ENCODE measurements at regions not wholly inside any gene's neighbourhood (a gene's known extent, or its start where the extent isn't known, plus 50 kb on each side); places are given as distances from the start of the nearest gene placed in this dataset.
"Not testable (repeated sequence)": the region's sequence is repeated elsewhere in the genome, so short reads cannot be mapped to it uniquely, and the experiment has no call there.

GRCh38 chr13:73672492-73672891 lies 461.7 kb downstream of the KLF12 start:
- Mint-ChIP-seq H3K27ac (no peak overlapping the region), H3K4me1 (ENCODE audit: low read depth) (no peaks in the 10 kb centered on the region), H3K36me3 (ENCODE audit: low read depth) (no peaks in the 10 kb centered on the region), H3K4me3 (no peak overlapping the region), H3K27me3 (ENCODE audit: low read depth) (peaks cover 10% of the 10 kb centered on the region), H3K9me3 (no peaks in the 10 kb centered on the region)

GRCh38 chr13:73671732-73672131 lies 462.5 kb downstream of the KLF12 start:
- no peak overlapping the region for H3K27ac Mint-ChIP-seq
- no peaks in the 10 kb centered on the region for H3K36me3 Mint-ChIP-seq (ENCODE audit: low read depth)
- no peaks in the 10 kb centered on the region for H3K4me1 Mint-ChIP-seq (ENCODE audit: low read depth)
- peaks cover 12% of the 10 kb centered on the region for H3K27me3 Mint-ChIP-seq (ENCODE audit: low read depth)
- H3K9me3 Mint-ChIP-seq = no peaks in the 10 kb centered on the region
- no peak overlapping the region for H3K4me3 Mint-ChIP-seq

DNA sequence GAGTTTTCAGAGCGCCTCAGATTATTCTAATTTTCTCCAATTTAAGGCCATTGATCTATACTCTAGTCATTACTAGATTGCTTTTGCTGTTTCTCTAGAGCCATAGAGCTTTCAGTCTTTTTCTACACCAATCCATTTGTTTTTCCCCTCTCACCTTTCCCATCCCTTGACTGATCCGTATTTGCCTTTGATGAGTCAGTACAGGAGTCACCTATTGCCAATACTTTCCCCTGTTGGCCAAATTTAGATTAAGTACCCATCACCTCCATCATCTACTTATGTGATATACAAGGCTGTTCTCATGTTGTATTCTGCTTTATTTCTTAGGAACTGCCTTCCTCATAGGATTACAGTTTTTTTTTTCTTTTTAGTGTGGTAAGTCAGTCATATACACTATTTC lies 463.2 kb downstream of the KLF12 start:
- no peak overlapping the region for H3K4me3 Mint-ChIP-seq
- no peaks in the 10 kb centered on the region for H3K36me3 Mint-ChIP-seq (ENCODE audit: low read depth)
- no peak overlapping the region for H3K27ac Mint-ChIP-seq
- H3K27me3 Mint-ChIP-seq (ENCODE audit: low read depth) = peaks cover 12% of the 10 kb centered on the region
- no peaks in the 10 kb centered on the region for H3K9me3 Mint-ChIP-seq
- no peaks in the 10 kb centered on the region for H3K4me1 Mint-ChIP-seq (ENCODE audit: low read depth)

DNA sequence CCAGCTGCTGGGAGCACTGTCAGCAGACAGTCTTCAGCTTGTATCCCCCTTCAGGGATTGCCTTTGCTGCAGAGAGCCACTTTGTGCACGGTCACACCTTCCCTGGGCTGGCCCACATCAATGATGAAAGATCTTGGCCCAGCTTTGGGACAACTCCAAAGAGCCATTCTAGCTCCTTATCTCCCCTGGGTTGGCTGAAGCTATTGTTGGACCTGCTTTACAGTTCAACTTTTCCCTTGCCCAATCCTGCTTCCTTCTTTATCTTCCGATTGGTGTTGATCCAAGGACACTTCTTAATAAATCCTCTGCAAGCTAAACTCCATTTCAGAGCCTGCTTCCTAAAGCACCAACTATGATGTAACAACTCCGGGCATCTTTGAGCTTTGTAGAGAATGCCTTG lies 466.4 kb downstream of the KLF12 start:
- H3K9me3 Mint-ChIP-seq = peaks cover under 1% of the 10 kb centered on the region
- H3K27ac Mint-ChIP-seq = no peak overlapping the region
- no peaks in the 10 kb centered on the region for H3K36me3 Mint-ChIP-seq (ENCODE audit: low read depth)
- peaks cover under 1% of the 10 kb centered on the region for H3K4me1 Mint-ChIP-seq (ENCODE audit: low read depth)
- H3K4me3 Mint-ChIP-seq = no peak overlapping the region
- peaks cover 12% of the 10 kb centered on the region for H3K27me3 Mint-ChIP-seq (ENCODE audit: low read depth)

- no peaks in the 10 kb centered on the region for H3K36me3 Mint-ChIP-seq (ENCODE audit: low read depth)
- peaks cover 5% of the 10 kb centered on the region for H3K4me1 Mint-ChIP-seq (ENCODE audit: low read depth)
- no peak overlapping the region for H3K27ac Mint-ChIP-seq
- H3K27me3 Mint-ChIP-seq (ENCODE audit: low read depth) = peaks cover 12% of the 10 kb centered on the region
- H3K4me3 Mint-ChIP-seq = no peak overlapping the region
- H3K9me3 Mint-ChIP-seq = peaks cover 4% of the 10 kb centered on the region
Observed at GRCh38 chr13:73665261-73665660, 468.9 kb downstream of the KLF12 start.

DNA sequence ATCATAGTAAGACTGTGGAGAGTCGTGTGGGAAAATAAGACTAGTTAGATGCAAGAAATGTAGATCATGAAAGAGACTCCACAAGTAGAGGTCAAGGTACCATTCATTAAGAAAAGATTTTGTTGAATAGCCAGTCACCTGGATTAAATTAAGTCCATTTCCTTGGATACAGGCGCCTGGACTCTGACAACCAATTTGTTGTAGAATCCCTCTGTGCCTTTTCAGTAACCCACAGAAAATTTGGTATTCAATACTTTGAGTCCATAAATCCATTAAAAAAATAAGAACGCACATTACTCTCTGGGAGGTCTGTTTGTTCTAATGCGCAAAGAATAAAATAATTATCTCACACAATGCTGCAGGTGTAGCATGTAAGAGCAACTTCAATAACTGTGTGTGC lies 469.4 kb downstream of the KLF12 start:
- no peaks in the 10 kb centered on the region for H3K36me3 Mint-ChIP-seq (ENCODE audit: low read depth)
- H3K4me3 Mint-ChIP-seq = no peak overlapping the region
- no peak overlapping the region for H3K27ac Mint-ChIP-seq
- H3K9me3 Mint-ChIP-seq = peaks cover 4% of the 10 kb centered on the region
- peaks cover 12% of the 10 kb centered on the region for H3K27me3 Mint-ChIP-seq (ENCODE audit: low read depth)
- peaks cover 5% of the 10 kb centered on the region for H3K4me1 Mint-ChIP-seq (ENCODE audit: low read depth)

- peaks cover 4% of the 10 kb centered on the region for H3K9me3 Mint-ChIP-seq
- peaks cover 5% of the 10 kb centered on the region for H3K4me1 Mint-ChIP-seq (ENCODE audit: low read depth)
- H3K4me3 Mint-ChIP-seq = no peak overlapping the region
- H3K27ac Mint-ChIP-seq = no peak overlapping the region
- no peaks in the 10 kb centered on the region for H3K36me3 Mint-ChIP-seq (ENCODE audit: low read depth)
- H3K27me3 Mint-ChIP-seq (ENCODE audit: low read depth) = peaks cover 6% of the 10 kb centered on the region
Observed at GRCh38 chr13:73662833-73663232, 471.4 kb downstream of the KLF12 start.

DNA sequence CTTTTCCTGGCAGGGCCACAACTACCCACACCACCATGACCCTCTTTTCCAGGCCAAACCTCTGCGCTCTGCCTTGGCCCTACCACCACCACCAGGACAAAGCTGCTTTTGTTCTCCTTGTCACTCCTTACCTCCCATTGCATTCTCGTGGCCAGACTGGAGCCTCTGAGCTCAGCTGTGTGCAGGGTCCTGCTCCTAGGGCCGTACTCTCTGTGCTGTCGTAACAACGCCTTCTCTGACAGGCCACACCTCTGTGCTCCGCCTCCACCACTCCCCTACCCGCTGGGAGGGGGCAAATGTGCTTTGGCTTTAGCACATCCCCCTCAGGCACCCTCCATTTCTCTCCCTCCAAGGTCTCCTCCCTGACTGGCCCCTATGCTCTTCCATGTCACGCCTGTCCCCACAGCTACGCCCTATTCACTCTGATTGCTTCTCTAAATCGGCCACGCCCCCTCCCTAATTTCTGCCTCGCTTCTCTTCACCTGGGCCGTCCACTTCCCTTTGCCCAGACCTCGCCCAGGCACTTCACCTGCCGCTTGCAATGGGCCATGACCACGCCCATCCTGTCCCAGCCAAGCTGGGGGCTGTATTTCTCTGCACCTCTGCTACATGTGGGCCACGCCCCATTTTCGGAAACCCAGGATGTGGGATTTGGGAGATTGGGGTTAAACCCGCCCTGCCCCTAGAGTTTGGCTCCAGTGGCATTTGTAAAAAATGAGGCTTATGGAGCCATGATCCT lies 472.3 kb downstream of the KLF12 start:
- Mint-ChIP-seq H3K36me3 (ENCODE audit: low read depth) (no peaks in the 10 kb centered on the region), H3K4me1 (ENCODE audit: low read depth) (peaks cover 5% of the 10 kb centered on the region), H3K27ac (no peak overlapping the region), H3K9me3 (peaks cover 4% of the 10 kb centered on the region), H3K27me3 (ENCODE audit: low read depth) (no peaks in the 10 kb centered on the region), H3K4me3 (no peak overlapping the region)

DNA sequence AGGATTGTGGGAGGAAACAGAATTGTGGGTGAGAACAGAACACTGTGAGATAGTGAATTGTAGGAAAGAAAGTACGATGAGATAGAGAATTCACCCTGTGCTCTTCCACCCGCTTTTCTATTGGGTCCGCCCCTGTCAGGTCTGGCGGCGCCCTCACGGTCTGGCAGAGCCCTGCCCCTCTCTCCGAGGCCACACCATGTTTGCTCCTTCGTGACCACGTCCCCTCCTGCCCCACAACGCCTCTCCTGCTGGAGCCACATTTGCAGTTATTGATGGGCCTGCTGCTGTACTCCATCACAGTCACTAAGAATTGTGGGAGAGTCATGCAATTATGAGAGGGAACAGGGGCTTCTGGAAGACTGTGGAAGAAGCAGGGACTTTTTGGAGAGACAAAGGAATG lies 473.1 kb downstream of the KLF12 start:
- Mint-ChIP-seq H3K4me3 (no peak overlapping the region), H3K9me3 (peaks cover 4% of the 10 kb centered on the region), H3K36me3 (ENCODE audit: low read depth) (no peaks in the 10 kb centered on the region), H3K27me3 (ENCODE audit: low read depth) (no peaks in the 10 kb centered on the region), H3K27ac (no peak overlapping the region), H3K4me1 (ENCODE audit: low read depth) (peaks cover 5% of the 10 kb centered on the region)

GRCh38 chr13:73658639-73659038 lies 475.6 kb downstream of the KLF12 start:
- no peaks in the 10 kb centered on the region for H3K36me3 Mint-ChIP-seq (ENCODE audit: low read depth)
- no peaks in the 10 kb centered on the region for H3K27me3 Mint-ChIP-seq (ENCODE audit: low read depth)
- H3K4me3 Mint-ChIP-seq = no peak overlapping the region
- no peak overlapping the region for H3K27ac Mint-ChIP-seq
- peaks cover 5% of the 10 kb centered on the region for H3K4me1 Mint-ChIP-seq (ENCODE audit: low read depth)
- H3K9me3 Mint-ChIP-seq = peaks cover 4% of the 10 kb centered on the region

DNA sequence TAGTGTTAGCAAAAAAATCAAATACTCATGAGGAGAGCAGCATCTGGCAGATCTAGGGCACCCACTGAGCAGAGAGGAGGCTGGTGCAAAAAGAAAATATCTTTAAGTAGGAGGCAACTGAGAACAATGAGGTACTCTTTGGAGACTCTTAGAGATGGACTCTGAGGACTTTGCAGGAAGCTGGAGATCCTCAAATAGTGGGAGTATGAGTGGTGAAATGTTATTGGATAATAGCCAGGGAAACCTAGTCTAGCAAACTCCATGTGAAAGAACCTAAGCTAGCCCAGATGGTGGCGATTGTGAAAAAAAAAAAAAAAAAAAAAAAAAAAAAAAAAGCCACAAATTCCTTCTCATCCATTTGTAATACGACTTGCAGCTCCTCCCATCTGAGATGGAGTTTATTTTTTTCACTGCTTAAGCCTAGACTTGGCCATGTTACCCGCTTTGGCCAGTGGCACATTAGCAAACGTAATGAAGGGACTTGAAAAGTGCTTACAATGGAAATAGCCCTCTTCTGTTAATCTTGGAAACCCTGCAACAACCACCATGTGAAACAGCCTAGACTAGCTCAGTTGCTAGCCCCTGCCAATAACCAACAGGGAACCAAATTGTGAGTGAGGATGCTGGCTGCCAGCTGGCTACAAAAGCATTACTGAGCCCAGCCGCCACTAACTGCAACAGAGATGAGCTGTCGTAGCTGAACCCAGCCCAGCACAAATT lies 476.2 kb downstream of the KLF12 start:
- H3K9me3 Mint-ChIP-seq = peaks cover 4% of the 10 kb centered on the region
- H3K36me3 Mint-ChIP-seq (ENCODE audit: low read depth) = no peaks in the 10 kb centered on the region
- H3K4me1 Mint-ChIP-seq (ENCODE audit: low read depth) = peaks cover 5% of the 10 kb centered on the region
- no peak overlapping the region for H3K27ac Mint-ChIP-seq
- H3K4me3 Mint-ChIP-seq = no peak overlapping the region
- no peaks in the 10 kb centered on the region for H3K27me3 Mint-ChIP-seq (ENCODE audit: low read depth)

DNA sequence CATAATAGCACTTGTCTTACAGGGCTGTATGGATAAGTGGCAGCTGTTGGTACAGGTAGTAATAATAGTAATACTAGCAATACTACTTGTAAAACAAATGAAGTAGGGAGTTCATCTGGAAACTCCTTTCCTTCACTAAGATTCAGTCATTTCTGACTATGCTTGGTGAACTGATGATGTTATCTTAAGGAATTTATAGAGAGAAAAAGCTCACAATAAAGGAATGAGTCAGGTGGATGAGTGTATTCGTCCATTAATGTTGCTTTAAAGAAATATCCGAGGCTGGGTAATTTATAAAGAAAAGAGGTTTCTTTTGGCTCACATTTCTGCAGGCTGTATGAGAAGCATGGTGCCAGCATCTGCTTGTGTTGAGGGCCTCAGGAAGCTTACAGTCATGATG lies 477.3 kb downstream of the KLF12 start:
- no peaks in the 10 kb centered on the region for H3K4me1 Mint-ChIP-seq (ENCODE audit: low read depth)

GRCh38 chr13:73653688-73654087 lies 480.5 kb downstream of the KLF12 start:
- no peaks in the 10 kb centered on the region for H3K27me3 Mint-ChIP-seq (ENCODE audit: low read depth)
- no peak overlapping the region for H3K27ac Mint-ChIP-seq
- no peaks in the 10 kb centered on the region for H3K36me3 Mint-ChIP-seq (ENCODE audit: low read depth)
- no peaks in the 10 kb centered on the region for H3K4me1 Mint-ChIP-seq (ENCODE audit: low read depth)
- H3K4me3 Mint-ChIP-seq = no peak overlapping the region
- peaks cover 8% of the 10 kb centered on the region for H3K9me3 Mint-ChIP-seq

More for the DNA sequence above, 477.3 kb downstream of the KLF12 start:
- H3K27ac Mint-ChIP-seq = no peak overlapping the region
- no peak overlapping the region for H3K4me3 Mint-ChIP-seq
- H3K9me3 Mint-ChIP-seq = peaks cover under 1% of the 10 kb centered on the region
- no peaks in the 10 kb centered on the region for H3K27me3 Mint-ChIP-seq (ENCODE audit: low read depth)
- no peaks in the 10 kb centered on the region for H3K36me3 Mint-ChIP-seq (ENCODE audit: low read depth)

DNA sequence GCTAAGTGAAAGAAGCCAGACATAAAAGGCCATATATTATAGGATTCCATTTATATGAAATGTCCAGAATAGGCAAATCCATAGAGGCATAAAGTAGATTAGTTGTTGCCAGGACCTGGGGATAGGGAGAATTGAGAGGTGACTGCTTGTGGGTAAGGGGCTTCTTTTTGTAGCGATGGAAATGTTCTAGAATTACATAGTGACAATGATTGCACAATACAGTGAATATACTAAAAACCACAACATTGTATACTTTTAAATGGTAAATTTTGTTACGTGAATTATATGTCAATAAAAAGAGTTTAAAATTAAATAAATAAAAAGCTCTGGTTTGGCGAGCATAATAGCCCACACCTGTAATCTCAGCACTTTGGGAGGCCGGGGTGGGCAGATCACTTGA lies 486.8 kb downstream of the KLF12 start:
- H3K4me1 Mint-ChIP-seq (ENCODE audit: low read depth) = no peaks in the 10 kb centered on the region
- H3K4me3 Mint-ChIP-seq = no peak overlapping the region
- H3K9me3 Mint-ChIP-seq = peaks cover 15% of the 10 kb centered on the region
- H3K27ac Mint-ChIP-seq = no peak overlapping the region
- no peaks in the 10 kb centered on the region for H3K27me3 Mint-ChIP-seq (ENCODE audit: low read depth)
- no peaks in the 10 kb centered on the region for H3K36me3 Mint-ChIP-seq (ENCODE audit: low read depth)

DNA sequence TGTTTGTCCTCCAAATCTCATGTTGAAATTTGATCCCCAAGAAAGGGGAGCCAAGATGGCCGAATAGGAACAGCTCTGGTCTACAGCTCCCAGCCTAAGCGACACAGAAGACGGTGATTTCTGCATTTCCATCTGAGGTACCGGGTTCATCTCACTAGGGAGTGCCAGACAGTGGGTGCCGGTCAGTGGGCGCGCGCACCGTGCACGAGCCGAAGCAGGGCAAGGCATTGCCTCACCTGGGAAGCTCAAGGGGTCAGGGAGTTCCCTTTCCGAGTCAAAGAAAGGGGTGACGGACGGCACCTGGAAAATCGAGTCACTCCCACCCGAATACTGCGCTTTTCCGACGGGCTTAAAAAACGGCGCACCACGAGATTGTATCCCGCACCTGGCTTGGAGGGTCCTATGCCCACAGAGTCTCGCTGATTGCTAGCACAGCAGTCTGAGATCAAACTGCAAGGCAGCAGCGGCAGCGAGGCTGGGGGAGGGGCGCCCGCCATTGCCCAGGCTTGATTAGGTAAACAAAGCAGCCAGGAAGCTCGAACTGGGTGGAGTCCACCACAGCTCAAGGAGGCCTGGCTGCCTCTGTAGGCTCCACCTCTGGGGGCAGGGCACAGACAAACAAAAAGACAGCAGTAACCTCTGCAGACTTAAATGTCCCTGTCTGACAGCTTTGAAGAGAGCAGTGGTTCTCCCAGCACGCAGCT lies 493.6 kb downstream of the KLF12 start:
- H3K27me3 Mint-ChIP-seq (ENCODE audit: low read depth); H3K27ac Mint-ChIP-seq; H3K4me1 Mint-ChIP-seq (ENCODE audit: low read depth); H3K4me3 Mint-ChIP-seq; H3K36me3 Mint-ChIP-seq (ENCODE audit: low read depth): not testable (repeated sequence)
- H3K9me3 Mint-ChIP-seq = peaks cover 17% of the 10 kb centered on the region

Data from T-helper 1 cell treated with Interleukin-12 subunit alpha and Interleukin-12 subunit beta and Interleukin-4 antibody, amounts not matched to agents 30 μg/mL and 1 μg/mL, for 36 hours (primary cell).